HCT116 (cell line): ENCODE measurements at regions not wholly inside any gene's neighbourhood (a gene's known extent, or its start where the extent isn't known, plus 50 kb on each side); places are given as distances from the start of the nearest gene placed in this dataset.

Source experiments
- ATAC-seq: fragments of 200-7000 bp; cut with Tn5 transposase; 2 replicates; pipeline ENCODE4 v1.9.1; 2020; ENCODE audit warnings: mild to moderate bottlenecking, moderate library complexity
- BruUV-seq: library from RNA; stranded (reverse); fragments of 400-500 nt; replicated peaks from 2 replicates; lab custom pipeline; 2021; lab: Mats Ljungman, UMichigan
- CTCF ChIA-PET: fragments of 300-600 bp; sonication (Branson Sonifier 250); formaldehyde crosslinking; loops from one replicate; lab custom pipeline; 2021; ENCODE audit warnings: antibody characterized with exemption; lab: Charles Lee
- POLR2A ChIA-PET: fragments of 300-600, 350-600 bp; sonication (Branson Sonifier 250); formaldehyde crosslinking; loops from one replicate; lab custom pipeline; 2021; ENCODE audit warnings: antibody characterized with exemption; lab: Charles Lee
- RAD21 ChIA-PET, 2 experiments: fragments of 300-600 bp; sonication (Branson Sonifier 250); formaldehyde crosslinking; loops; one replicate each; lab custom pipeline; 2023; ENCODE audit warnings: low total read pairs in 2 of 2; ENCODE audit not compliant: uncharacterized antibody in 2 of 2, unreplicated experiment in 2 of 2, low non-redundant PET in 1 of 2; lab: Charles Lee
- DNase-seq: peaks from one replicate; pipeline ENCODE4 v3.0.0-alpha.2; 2010; ENCODE audit warnings: low read depth, low spot score
- H2AFZ ChIP-seq: fragments of 200-600 bp; shearing (Covaris generic), sonication (generic); 2 replicates; pipeline ENCODE4 v1.6.1; 2017; ENCODE audit warnings: low read depth, mixed run types, mixed read lengths, antibody characterized with exemption, low read length; ENCODE audit not compliant: poor library complexity, severe bottlenecking
- H3K27ac ChIP-seq: 2 replicates; pipeline ENCODE4 v1.5.1; 2012; ENCODE audit warnings: low read depth, low read length
- H3K27me3 ChIP-seq: fragments of 200-600 bp; sonication (generic); 2 replicates; pipeline ENCODE4 v1.6.1; 2016; ENCODE audit warnings: mixed run types, low read length, mixed read lengths; ENCODE audit not compliant: insufficient read depth
- H3K36me3 ChIP-seq, 2 experiments: fragments of 200-500 bp in 1 of 2; fragments of 200-600 bp in 1 of 2; sonication (Bioruptor generic) in 1 of 2; sonication (generic) in 1 of 2; 2 replicates each; pipeline versions ENCODE4 v1.5.1 to v1.6.1; 2014 to 2016; ENCODE audit warnings: low read length in 2 of 2, inconsistent platforms in 1 of 2, mixed read lengths in 1 of 2, mixed run types in 1 of 2; ENCODE audit not compliant: insufficient read depth in 2 of 2, control insufficient read depth in 1 of 2
- H3K4me1 ChIP-seq, 2 experiments: fragments of 200-600 bp in 1 of 2; sonication (generic) in 1 of 2; 2 replicates each; pipeline versions ENCODE4 v1.5.1 to v1.6.1; 2012 to 2017; ENCODE audit warnings: low read length in 2 of 2, inconsistent platforms in 1 of 2, mild to moderate bottlenecking in 1 of 2, mixed read lengths in 1 of 2, mixed run types in 1 of 2, moderate library complexity in 1 of 2; ENCODE audit not compliant: insufficient read depth in 2 of 2, control insufficient read depth in 1 of 2
- H3K4me2 ChIP-seq: fragments of 200-600 bp; sonication (generic); 2 replicates; pipeline ENCODE4 v1.6.1; 2017; ENCODE audit warnings: mixed run types, low read length, mixed read lengths
- H3K4me3 ChIP-seq, 2 experiments: fragments of 200-600 bp in 1 of 2; sonication (generic) in 1 of 2; replicated peaks in 1 of 2; 2 replicates each; pipeline ENCODE4 v1.5.1; 2011 to 2016; ENCODE audit warnings: low read length in 2 of 2, control low read depth in 1 of 2, low read depth in 1 of 2, mild to moderate bottlenecking in 1 of 2, mixed read lengths in 1 of 2, mixed run types in 1 of 2
- H3K79me2 ChIP-seq: fragments of 200-600 bp; sonication (generic); 2 replicates; pipeline ENCODE4 v1.6.1; 2017; ENCODE audit warnings: mild to moderate bottlenecking, mixed run types, low read length, moderate library complexity, mixed read lengths; ENCODE audit not compliant: insufficient read depth
- H3K9ac ChIP-seq: fragments of 200-600 bp; sonication (generic); 2 replicates; pipeline ENCODE4 v1.6.1; 2016; ENCODE audit warnings: low read length, mixed read lengths
- H3K9me2 ChIP-seq: fragments of 200-600 bp; sonication (generic), shearing (Covaris generic); 2 replicates; pipeline ENCODE4 v1.6.1; 2017; ENCODE audit warnings: mixed run types, mild to moderate bottlenecking, moderate library complexity; ENCODE audit not compliant: insufficient read depth
- H3K9me3 ChIP-seq, 2 experiments: fragments of 200-500 bp in 1 of 2; fragments of 200-600 bp in 1 of 2; sonication (Bioruptor generic) in 1 of 2; sonication (generic) in 1 of 2; 2 replicates each; pipeline ENCODE4 v1.6.1; 2014 to 2017; ENCODE audit warnings: low read length in 2 of 2, mixed read lengths in 2 of 2, inconsistent platforms in 1 of 2, low read depth in 1 of 2, mild to moderate bottlenecking in 1 of 2, mixed run types in 1 of 2, moderate library complexity in 1 of 2; ENCODE audit not compliant: control insufficient read depth in 1 of 2, insufficient read depth in 1 of 2
- H4K20me1 ChIP-seq: fragments of 200-600 bp; sonication (generic), shearing (Covaris generic); 2 replicates; pipeline ENCODE4 v1.6.1; 2017; ENCODE audit warnings: mixed run types, mild to moderate bottlenecking, moderate library complexity; ENCODE audit not compliant: insufficient read depth
- ATF3 ChIP-seq: IDR thresholded peaks from 2 replicates; pipeline ENCODE4 v1.6.1; 2012
- CBX3 ChIP-seq: IDR thresholded peaks from 2 replicates; pipeline ENCODE4 v1.6.1; 2012; ENCODE audit warnings: low read depth
- ELF1 ChIP-seq: IDR thresholded peaks from 2 replicates; pipeline ENCODE4 v1.6.1; 2012; ENCODE audit warnings: low read depth, borderline replicate concordance
- EZH2 ChIP-seq: fragments of 200-600 bp; sonication (generic); IDR thresholded peaks from 2 replicates; pipeline ENCODE4 v1.6.1; 2017; ENCODE audit warnings: antibody characterized with exemption, mixed run types
- EZH2phosphoT487 ChIP-seq: fragments of 200-600 bp; IDR thresholded peaks from 2 replicates; pipeline ENCODE4 v1.6.1; 2018; ENCODE audit warnings: antibody characterized with exemption, borderline replicate concordance
- FOSL1 ChIP-seq: IDR thresholded peaks from 2 replicates; pipeline ENCODE4 v1.6.1; 2012; ENCODE audit warnings: low read depth
- JUND ChIP-seq: IDR thresholded peaks from 2 replicates; pipeline ENCODE4 v1.6.1; 2012
- POLR2A ChIP-seq: IDR thresholded peaks from 2 replicates; pipeline ENCODE4 v1.7.0; 2011; ENCODE audit warnings: borderline replicate concordance; ENCODE audit not compliant: insufficient read depth, insufficient read length; ENCODE audit errors: extremely low read depth
- POLR2AphosphoS5 ChIP-seq: IDR thresholded peaks from 2 replicates; pipeline ENCODE4 v1.6.1; 2011; ENCODE audit warnings: mild to moderate bottlenecking, low read depth, low read length, moderate library complexity
- RAD21 ChIP-seq: IDR thresholded peaks from 2 replicates; pipeline ENCODE4 v1.6.1; 2012; ENCODE audit warnings: low read depth, mild to moderate bottlenecking
- SIN3A ChIP-seq: IDR thresholded peaks from 2 replicates; pipeline ENCODE4 v1.6.1; 2012; ENCODE audit warnings: low read depth
- SP1 ChIP-seq: IDR thresholded peaks from 2 replicates; pipeline ENCODE4 v1.6.1; 2012; ENCODE audit warnings: low read depth
- SRF ChIP-seq: IDR thresholded peaks from 2 replicates; pipeline ENCODE4 v1.6.1; 2012; ENCODE audit warnings: low read depth
- TCF7L2 ChIP-seq: IDR thresholded peaks from 2 replicates; pipeline ENCODE4 v1.7.0; 2011; ENCODE audit warnings: borderline replicate concordance, inconsistent platforms; ENCODE audit not compliant: insufficient read depth, insufficient read length; ENCODE audit errors: extremely low read depth
- YY1 ChIP-seq: IDR thresholded peaks from 2 replicates; pipeline ENCODE4 v1.6.1; 2011; ENCODE audit warnings: low read length, low read depth, moderate library complexity, mild to moderate bottlenecking; ENCODE audit not compliant: insufficient replicate concordance; ENCODE audit errors: extremely low read depth
- ZFX ChIP-seq: fragments of 450-650 bp; IDR thresholded peaks from 2 replicates; pipeline ENCODE4 v1.6.1; 2017
- ZNF274 ChIP-seq: fragments of 200-500 bp; sonication (Bioruptor generic); IDR thresholded peaks from 2 replicates; pipeline ENCODE4 v1.6.1; 2014; ENCODE audit warnings: mild to moderate bottlenecking, low read depth, low read length, inconsistent platforms
- intact Hi-C: fragments of 100-400 bp; cut with micrococcal nuclease; formaldehyde crosslinking; loops from 2 replicates; pipeline ENCODE4 v1.10.0; 2022
- TF ChIP-seq, protein P1 (sequence below): IDR thresholded peaks from 2 replicates; pipeline ENCODE4 v1.6.1; 2012
- TF ChIP-seq, protein P2 (sequence below): IDR thresholded peaks from 2 replicates; pipeline ENCODE4 v1.6.1; 2011; ENCODE audit warnings: mild to moderate bottlenecking, low read length, moderate library complexity; ENCODE audit not compliant: insufficient replicate concordance; ENCODE audit errors: extremely low read depth

GRCh38 chr13:78497702-78498355 is 105.5 kb downstream of the POU4F1 start:
- H4K20me1 ChIP-seq = no peaks in the 10 kb centered on the region
- RAD21 ChIA-PET = no interaction called here
- ATAC-seq = no peak
- H3K4me3 ChIP-seq = no peak overlapping the region
- no peak for DNase-seq
- no peaks in the 10 kb centered on the region for H3K27me3 ChIP-seq
- H3K9ac ChIP-seq = no peak overlapping the region
- H3K4me2 ChIP-seq = no peak overlapping the region
- CTCF ChIA-PET = no interaction called here
- no peak overlapping the region for H3K27ac ChIP-seq
- no TSS peak for BruUV-seq
- H3K4me1 ChIP-seq = no peaks in the 10 kb centered on the region
- no peaks in the 10 kb centered on the region for H3K9me3 ChIP-seq
- H3K79me2 ChIP-seq = no peaks in the 10 kb centered on the region
- no peak for TF ChIP-seq POLR2A
- TF ChIP-seq, protein P1, sequence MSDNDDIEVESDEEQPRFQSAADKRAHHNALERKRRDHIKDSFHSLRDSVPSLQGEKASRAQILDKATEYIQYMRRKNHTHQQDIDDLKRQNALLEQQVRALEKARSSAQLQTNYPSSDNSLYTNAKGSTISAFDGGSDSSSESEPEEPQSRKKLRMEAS = no peak
- TF ChIP-seq JUND = no peak
- H3K36me3 ChIP-seq = no peaks in the 10 kb centered on the region
- no peak overlapping the region for H2AFZ ChIP-seq
- intact Hi-C loops = no loop called here
- POLR2A ChIA-PET = no interaction called here
- H3K9me2 ChIP-seq = no peaks in the 10 kb centered on the region

DNA sequence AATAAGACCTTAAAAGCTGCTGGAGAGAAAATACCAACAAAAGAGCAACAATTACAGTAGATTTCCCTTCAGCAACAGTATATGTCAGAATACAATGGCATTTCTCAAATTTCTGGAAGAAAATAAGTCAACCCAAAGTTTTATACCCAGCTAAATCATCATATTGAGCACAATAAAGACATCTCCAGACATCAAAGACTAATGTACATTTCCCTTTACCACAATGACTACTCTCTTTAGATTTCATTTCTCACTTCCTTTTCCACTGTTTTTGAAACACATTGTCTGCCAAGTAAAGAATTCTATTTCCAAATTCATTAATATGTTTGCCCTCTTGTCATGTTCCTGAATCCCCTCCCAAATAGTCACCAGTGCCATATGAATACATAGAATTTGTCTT is 111.4 kb downstream of the POU4F1 start:
- ChIA-PET RAD21 (no interaction called here), CTCF (no interaction called here), POLR2A (no interaction called here)
- no peaks in the 10 kb centered on the region for H3K36me3 ChIP-seq
- no peaks in the 10 kb centered on the region for H3K27me3 ChIP-seq
- intact Hi-C loops = no loop called here
- no peak overlapping the region for H3K4me2 ChIP-seq
- no peak overlapping the region for H3K27ac ChIP-seq
- no peak overlapping the region for H3K4me3 ChIP-seq
- no peak for ATAC-seq
- no peak overlapping the region for H3K9ac ChIP-seq
- no peaks in the 10 kb centered on the region for H3K79me2 ChIP-seq
- no peaks in the 10 kb centered on the region for H3K9me2 ChIP-seq
- no peaks in the 10 kb centered on the region for H4K20me1 ChIP-seq
- no peak for DNase-seq
- no peaks in the 10 kb centered on the region for H3K9me3 ChIP-seq
- no peak overlapping the region for H2AFZ ChIP-seq
- BruUV-seq = no TSS peak
- TF ChIP-seq ZFX (no peak), ZNF274 (no peak), JUND (no peak), EZH2 (no peak), ELF1 (no peak), ATF3 (no peak), RAD21 (no peak), TCF7L2 (no peak), POLR2A (no peak), SP1 (no peak), POLR2AphosphoS5 (no peak), SIN3A (no peak), FOSL1 (no peak), CBX3 (no peak), YY1 (no peak), SRF (no peak), EZH2phosphoT487 (no peak)
- TF ChIP-seq, protein P2, sequence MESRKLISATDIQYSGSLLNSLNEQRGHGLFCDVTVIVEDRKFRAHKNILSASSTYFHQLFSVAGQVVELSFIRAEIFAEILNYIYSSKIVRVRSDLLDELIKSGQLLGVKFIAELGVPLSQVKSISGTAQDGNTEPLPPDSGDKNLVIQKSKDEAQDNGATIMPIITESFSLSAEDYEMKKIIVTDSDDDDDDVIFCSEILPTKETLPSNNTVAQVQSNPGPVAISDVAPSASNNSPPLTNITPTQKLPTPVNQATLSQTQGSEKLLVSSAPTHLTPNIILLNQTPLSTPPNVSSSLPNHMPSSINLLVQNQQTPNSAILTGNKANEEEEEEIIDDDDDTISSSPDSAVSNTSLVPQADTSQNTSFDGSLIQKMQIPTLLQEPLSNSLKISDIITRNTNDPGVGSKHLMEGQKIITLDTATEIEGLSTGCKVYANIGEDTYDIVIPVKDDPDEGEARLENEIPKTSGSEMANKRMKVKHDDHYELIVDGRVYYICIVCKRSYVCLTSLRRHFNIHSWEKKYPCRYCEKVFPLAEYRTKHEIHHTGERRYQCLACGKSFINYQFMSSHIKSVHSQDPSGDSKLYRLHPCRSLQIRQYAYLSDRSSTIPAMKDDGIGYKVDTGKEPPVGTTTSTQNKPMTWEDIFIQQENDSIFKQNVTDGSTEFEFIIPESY = no peak
- H3K4me1 ChIP-seq = no peaks in the 10 kb centered on the region
